ENCODE measurements at regions not wholly inside any gene's neighbourhood (a gene's known extent, or its start where the extent isn't known, plus 50 kb on each side); places are given as distances from the start of the nearest gene placed in this dataset.

DNA sequence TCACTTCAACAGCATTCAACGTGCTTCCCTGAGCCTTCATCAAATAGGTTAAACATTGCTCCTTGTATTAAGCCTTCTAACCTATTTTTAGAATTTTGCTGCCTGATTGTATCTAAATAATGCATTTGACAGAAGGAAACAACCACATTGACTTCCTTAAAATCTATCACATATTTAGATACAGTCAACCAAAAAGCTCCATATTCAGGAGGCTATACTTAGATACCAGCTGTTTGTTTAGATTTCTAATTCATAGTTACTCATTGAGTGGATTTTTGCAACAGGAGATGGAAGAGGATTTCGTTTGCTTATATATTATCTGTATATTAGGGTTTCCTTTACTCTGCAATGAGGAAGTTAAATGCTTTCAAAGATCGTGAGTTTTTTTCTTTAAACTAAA is 241.1 kb upstream of the PPP1R2C start:
- DNase-seq, result no peak

DNA sequence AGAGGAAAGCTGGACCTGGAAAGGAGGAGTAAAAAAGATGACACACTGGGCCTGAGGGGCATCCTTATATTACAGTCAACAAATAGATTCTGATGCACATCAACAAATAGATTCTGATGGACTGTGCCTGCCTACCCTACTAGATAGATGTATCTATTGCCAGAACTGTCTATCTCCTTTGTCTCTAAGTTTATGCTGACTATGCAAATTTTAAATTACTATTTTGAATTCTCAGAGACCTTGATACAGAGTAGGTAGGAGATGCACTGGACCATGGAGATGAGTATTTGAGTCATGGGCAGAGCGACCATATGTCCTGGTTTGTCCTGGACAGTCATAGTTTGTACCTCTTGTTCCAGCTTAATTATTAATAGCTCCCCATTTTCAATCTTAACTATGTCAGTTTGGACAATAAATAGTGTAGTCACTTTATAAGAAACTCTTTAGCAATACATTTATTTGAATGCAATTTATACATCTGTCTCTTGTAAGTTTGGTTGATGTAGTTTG is 247.9 kb upstream of the PPP1R2C start:
- no peak for DNase-seq

DNA sequence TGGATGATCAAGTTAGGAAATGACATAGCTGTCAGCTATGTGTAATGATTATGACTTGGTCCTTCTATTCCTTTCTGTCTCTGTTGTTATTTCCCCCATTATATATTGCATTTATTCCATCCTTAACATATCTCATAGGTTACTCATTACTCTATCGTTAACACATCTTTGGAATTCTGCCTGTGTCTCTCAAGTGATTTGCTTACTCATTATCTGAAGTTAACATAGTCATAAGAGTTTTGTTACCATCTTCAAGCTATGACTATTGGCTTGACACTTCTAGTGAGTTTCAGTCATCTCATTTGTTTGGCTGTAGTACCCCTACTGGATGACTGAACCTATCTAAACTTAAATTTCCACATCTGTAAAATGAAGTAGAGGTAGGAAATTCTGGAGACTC is 286.1 kb upstream of the PPP1R2C start:
- no peak for DNase-seq

GRCh38 chrX:43065978-43066377 is 288.0 kb upstream of the PPP1R2C start:
- no peak for DNase-seq

DNA sequence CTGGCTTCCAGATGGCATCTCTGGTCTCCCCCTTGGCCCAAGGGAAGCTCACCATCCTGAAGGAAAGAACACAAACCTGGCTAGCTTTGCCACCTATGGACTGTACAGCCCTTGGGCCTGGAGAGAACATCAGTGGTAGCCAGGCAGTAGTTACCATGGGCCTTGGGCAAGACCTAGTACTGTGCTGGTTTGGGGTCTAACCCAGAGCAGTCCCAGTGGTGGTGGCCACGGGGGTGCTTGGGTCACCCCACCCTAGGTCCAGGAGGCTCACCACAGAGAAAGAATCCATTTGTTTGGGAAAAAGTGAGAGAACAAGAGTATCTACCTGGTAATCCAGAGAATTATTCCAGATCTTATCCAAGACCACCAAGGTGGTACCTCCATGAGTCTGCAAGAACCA is 290.7 kb upstream of the PPP1R2C start:
- DNase-seq, result no peak

DNA sequence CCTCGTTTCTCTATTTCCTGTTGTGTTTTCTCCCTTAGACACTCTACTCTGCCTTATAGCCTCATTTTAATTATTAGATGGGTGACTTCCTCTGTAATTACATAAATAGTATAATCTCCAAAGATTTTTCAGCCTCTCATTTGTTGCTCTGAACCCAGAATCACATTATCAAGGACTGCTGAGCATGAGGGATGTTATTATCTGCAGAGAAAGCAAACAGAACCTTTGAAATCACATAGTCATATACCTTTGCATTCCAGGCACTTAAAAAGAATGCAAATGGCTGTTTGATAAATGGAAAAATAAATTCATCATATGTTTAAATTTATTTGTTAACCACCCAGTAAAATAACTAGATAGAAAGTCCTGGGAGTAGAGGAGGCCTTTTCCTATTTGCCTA is 305.1 kb upstream of the PPP1R2C start:
- no peak for DNase-seq

- DNase-seq, result no peak
Measured at GRCh38 chrX:43087830-43088229, 309.9 kb upstream of the PPP1R2C start.

DNA sequence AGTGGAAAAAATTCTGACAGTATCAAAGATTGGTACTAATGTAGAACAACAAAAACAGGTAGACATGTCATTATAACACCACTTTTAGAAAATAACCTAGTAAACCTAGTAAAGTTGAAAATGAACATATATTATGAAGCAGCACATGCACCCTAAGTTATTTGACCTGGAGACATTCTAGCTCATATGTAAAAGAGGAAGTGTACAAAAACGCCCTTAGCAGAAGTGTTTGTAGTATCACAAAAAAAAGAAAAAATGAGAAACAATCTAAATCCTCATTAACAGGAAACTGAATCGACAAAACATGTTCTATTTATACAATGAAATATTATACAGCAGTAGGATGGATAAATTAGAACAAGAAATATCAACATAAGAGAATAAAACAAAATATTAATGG is 318.9 kb upstream of the PPP1R2C start:
- no peak for DNase-seq

GRCh38 chrX:43106009-43106408 is 328.0 kb upstream of the PPP1R2C start:
- no peak for DNase-seq

DNA sequence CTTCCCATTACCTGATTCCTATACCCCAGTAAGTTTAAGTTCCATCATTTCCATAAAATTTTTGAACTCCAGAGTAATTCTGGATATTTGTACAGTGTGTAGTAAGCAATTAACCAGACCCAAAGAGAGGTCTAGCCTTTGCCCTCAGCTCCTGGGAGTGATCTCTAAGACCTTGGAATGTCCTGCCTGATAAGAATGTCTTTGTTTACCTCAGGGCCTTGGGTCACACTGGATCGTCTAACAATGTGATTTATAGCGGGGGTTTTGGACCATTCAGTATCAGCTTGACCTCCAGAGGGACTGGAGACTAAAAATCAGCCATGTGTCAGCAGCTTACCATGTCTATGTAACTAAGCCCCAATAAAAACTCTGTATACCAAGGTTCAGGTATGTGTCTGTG is 330.9 kb upstream of the PPP1R2C start:
- DNase-seq, result no peak

DNA sequence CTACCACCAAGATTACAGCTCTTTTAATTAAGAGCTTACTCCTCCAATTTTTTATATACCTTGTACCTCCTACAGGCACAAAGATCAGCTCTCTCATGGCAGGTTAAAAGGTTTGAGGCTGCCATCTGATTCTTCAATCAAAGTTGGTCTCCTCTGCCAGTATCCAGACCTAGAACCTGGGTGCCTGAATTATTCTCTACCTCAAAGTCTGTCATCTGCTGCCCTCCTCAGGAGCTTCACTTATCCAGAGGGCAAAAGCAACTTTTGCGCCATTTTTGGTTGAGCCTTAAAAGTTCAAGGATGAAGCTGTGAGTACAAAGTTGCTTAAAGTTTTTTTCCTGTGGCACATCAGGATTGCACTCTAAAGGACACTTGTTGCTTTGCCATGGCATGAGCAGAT is 343.7 kb upstream of the PPP1R2C start:
- DNase-seq, result no peak

DNA sequence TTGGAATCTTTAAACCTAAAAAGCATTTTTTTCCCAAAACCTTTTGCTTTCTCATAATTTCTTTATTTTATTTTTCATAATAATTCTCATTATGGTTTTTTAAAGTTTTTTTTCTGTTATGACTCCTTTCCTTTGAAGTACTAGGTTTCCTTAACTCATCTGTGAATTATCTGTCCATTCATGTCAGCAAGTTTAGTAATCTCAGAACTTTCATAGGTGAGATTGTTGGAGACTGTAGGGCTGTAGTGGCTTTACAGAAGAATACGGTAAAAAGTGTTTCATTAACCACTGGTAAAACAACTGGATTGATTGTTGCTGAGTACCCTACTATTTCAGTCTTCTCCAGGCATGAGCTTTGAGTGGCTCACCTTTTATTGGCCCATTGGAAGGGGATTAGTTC is 361.7 kb upstream of the PPP1R2C start:
- DNase-seq, result no peak

DNA sequence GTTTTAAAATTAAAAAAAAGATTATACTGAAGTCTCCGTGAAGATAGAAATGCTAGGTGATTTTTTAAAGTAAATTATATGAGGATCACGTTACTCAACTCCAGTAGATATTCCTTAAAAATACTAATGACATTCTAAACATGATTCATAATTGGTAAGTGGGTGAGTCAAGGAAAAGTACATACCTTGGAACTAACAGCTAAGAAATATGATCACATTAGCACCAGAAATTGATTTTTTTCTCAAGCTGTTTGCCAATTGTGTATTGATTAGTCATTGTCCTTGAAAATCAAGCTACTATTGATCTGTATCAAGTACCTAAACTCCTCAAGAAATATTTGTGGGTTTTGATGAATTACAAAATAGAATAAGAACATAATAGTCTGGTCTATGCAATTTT is 362.6 kb upstream of the PPP1R2C start:
- no peak for DNase-seq

DNA sequence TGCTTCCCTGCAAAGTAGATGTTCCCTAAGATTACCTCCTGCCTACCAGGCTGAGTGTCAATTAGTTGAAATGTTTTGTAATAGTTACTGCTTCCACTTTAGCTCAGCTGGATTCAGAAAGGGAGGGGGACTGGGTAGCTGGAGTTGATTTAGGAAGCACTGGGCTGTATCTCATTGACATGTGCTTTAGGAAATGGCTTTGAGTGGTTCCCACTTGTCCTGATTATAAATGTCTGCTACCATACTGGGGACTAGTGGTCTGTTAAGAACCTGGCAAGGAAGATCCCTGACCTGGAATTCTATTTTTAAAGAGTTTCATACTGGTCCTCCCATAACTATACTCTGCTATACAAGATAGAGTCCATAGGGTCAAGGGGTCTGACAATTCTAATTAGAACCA is 363.9 kb upstream of the PPP1R2C start:
- DNase-seq, result no peak

- DNase-seq, result no peak
Measured at GRCh38 chrX:43148305-43148704, 370.3 kb upstream of the PPP1R2C start.

DNA sequence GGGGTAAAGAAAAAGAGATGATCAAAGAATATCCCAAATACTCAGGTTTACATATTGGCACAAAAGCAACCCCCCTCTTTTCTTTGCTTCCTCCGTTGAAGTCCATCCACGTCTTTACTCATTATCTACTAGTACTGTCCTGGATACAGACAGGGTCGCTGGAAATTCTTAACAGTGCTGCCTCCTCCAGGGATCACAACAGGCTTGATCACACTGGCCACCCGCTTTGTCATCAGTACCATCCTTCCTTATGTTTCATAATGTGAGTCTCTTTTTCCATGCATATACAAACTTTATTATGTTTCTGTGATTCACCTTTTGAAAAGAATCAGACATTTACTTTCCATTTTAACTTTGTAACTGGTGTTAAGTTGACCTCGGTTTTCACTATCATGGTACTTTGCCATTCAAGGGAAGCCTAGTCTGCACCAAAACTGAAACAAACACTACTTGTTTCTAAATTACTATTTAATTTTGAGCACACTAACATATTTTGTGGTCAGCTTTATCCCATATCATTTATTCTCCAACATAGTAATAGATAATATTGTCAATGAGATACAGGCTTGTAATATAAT is 387.5 kb upstream of the PPP1R2C start:
- DNase-seq, result peak; percentile 0

GRCh38 chrX:43166874-43167273 is 388.9 kb upstream of the PPP1R2C start:
- no peak for DNase-seq

GRCh38 chrX:43175434-43175833 is 397.5 kb upstream of the PPP1R2C start:
- no peak for DNase-seq

DNA sequence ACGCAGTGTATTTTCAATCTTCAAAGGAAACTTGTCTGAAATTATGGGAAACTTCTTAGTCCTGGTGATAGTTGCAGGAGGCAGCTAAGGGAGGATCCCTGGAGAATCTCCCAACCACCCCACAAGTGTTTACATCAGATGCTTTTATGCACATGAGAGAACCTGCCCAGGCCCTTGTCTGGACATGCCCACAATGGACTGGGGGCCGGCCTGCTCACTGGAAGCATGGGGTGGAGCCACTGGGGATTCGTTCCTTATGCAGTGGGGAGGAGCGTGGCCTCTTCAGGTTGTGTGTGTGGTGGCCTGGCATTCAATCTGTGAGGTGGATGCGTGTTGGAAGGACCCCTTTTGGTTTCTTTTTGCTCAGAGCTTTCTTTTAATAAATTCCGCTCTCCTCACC is 398.7 kb upstream of the PPP1R2C start:
- no peak for DNase-seq

DNA sequence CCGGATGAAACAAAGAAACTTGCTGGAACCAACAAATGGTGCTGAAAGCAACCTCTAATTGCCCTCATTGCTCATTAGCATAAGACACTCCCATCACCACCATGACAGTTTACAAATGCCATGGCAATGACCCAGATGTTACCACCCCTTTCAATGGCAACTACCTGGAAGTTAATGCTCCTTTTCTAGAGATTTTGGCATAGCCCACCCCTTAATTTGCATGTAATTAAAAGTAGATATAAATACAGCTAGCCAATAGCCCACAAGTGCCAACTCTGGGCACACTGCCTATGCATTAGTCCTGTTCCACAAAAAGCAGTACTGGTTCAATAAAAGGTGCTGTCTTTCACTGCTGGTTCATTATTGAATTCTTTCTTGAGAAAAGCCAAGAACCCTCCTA is 410.3 kb upstream of the PPP1R2C start:
- no peak for DNase-seq

- DNase-seq, result no peak
Measured at GRCh38 chrX:43211570-43211969, 433.6 kb upstream of the PPP1R2C start.

GRCh38 chrX:43218198-43218597 is 437.9 kb upstream of the MAOA start:
- no peak for DNase-seq

DNA sequence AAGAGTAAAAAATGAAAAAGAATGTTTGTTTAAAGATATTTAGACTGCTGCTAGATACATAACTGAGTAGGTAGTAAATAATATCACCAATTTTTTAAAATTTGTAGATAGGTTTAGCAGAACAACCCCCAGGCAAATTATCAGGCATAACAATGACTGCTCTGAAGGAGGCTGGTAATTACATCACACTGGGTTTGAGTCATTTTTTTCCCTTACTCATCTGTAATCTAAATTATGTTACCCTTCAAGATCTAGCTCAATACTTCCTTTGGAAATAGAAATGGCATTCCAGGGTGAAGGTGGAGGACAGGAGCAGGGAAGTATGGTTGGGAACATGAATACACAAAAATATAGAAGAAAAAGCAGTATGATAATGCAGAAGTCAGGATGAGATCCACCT is 431.6 kb upstream of the MAOA start:
- no peak for DNase-seq

DNA sequence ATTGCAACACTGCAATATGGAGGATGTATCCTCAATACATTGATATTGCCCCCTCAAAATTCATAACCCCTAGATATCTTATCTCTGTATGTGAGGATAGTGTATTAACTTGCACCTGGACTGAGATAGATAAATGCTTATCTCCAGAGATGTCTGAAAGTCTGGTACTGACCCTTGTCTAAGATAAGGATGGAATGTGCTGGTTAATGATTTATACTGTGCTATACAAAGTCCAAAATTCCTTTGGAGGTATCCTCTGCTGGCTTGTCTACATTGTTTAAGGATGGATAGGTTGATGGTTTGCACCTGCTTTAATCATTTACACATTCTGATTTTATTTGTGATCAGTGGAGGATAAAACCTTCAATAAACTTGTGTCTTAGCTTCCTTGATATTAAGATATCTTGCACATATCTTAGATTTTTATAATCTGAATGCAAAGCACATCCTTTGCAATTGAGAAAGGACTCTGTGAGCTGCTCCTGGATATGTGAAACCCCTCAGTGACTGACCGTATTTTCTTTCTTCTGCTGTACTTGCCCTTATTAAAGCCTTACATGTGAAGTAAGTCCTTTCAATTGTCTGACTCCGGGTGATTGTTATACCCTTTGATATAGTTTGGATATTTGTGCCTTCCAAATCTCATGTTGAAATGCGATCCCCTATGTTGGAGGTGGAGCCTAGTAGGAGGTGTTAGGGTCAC is 430.3 kb upstream of the MAOA start:
- no peak for DNase-seq

DNA sequence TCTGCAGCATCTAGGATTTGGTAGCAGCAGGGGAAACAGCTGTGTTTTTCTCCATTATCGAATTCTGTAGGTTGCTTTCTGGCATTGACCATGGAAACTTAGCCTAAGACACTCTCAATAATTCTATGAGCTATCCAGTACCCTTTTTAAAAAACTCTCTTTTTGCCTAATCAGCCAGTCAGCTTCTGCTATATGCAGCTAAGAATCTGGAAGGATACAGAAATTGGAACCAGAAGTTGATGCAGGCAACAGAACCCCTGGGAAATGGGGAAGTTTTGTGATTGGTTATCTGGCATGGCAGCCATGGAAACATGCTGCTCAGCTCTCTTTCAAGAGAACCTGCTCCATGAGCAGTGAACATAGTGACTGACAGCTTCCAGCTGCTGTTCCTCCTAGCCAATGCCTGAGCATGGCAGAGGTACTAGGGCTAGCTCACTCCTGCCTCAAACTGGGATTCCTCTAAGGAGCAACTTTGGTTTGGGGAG is 417.6 kb upstream of the MAOA start:
- no peak for DNase-seq

All from stimulated activated naive CD4-positive, alpha-beta T cell treated with Interleukin-2 at 50 U/mL for 16 hours (primary cell).